H1 (cell line): ENCODE measurements at regions not wholly inside any gene's neighbourhood (a gene's known extent, or its start where the extent isn't known, plus 50 kb on each side); places are given as distances from the start of the nearest gene placed in this dataset.

Source experiments
- CTCF ChIA-PET: fragments of 300-600 bp; sonication (Branson Sonifier 250); formaldehyde crosslinking; loops from one replicate; lab custom pipeline; 2021; ENCODE audit not compliant: partially characterized antibody; lab: Charles Lee
- POLR2A ChIA-PET: fragments of 300-600 bp; sonication (Branson Sonifier 250); formaldehyde crosslinking; loops from one replicate; lab custom pipeline; 2021; ENCODE audit warnings: inconsistent platforms; ENCODE audit not compliant: partially characterized antibody; lab: Charles Lee
- DNase-seq, 2 experiments: peaks; one replicate each; pipeline versions ENCODE4 v3.0.0 to v3.0.0-alpha.2; 2010 to 2022; ENCODE audit warnings: low spot score in 2 of 2, low read depth in 1 of 2, mixed read lengths in 1 of 2
- FAIRE-seq: peaks from 2 replicates; lab custom pipeline; 2011; peaks lifted over from hg19 to GRCh38; lab: Jason Lieb, UNC
- H2AFZ ChIP-seq: 2 replicates; pipeline ENCODE4 v1.8.1; 2012; ENCODE audit warnings: low read length, inconsistent platforms
- H2AK5ac ChIP-seq: 2 replicates; pipeline ENCODE4 v1.6.1; 2013; ENCODE audit warnings: low read depth, low read length
- H2BK120ac ChIP-seq: replicated peaks from 2 replicates; pipeline ENCODE3; 2013; ENCODE audit warnings: low read depth, low read length, inconsistent platforms
- H2BK12ac ChIP-seq: 2 replicates; pipeline ENCODE4 v1.6.1; 2013; ENCODE audit warnings: low read depth, low read length
- H2BK15ac ChIP-seq: 2 replicates; pipeline ENCODE4 v1.6.1; 2013; ENCODE audit warnings: low read length
- H2BK20ac ChIP-seq: 2 replicates; pipeline ENCODE4 v1.6.1; 2013; ENCODE audit warnings: low read length
- H2BK5ac ChIP-seq: 2 replicates; pipeline ENCODE4 v1.6.1; 2013; ENCODE audit warnings: low read depth, low read length
- H3K14ac ChIP-seq: 2 replicates; pipeline ENCODE4 v1.6.1; 2013; ENCODE audit warnings: inconsistent platforms; ENCODE audit not compliant: insufficient read length
- H3K18ac ChIP-seq: 2 replicates; pipeline ENCODE4 v1.6.1; 2013; ENCODE audit warnings: low read length; ENCODE audit errors: extremely low read depth
- H3K23ac ChIP-seq: 2 replicates; pipeline ENCODE4 v1.6.1; 2013; ENCODE audit warnings: inconsistent platforms; ENCODE audit not compliant: insufficient read length
- H3K23me2 ChIP-seq: 2 replicates; pipeline ENCODE4 v1.6.1; 2013; ENCODE audit warnings: low read depth, low read length
- H3K27ac ChIP-seq: 2 replicates; pipeline ENCODE4 v1.6.1; 2011; ENCODE audit warnings: low read depth, low read length, inconsistent platforms
- H3K27me3 ChIP-seq, 4 experiments: replicated peaks in 1 of 4; 1 replicate in 1 of 4; 2 replicates in 3 of 4; pipeline versions ENCODE4 v1.6.1 to v1.8.1; 2011 to 2013; ENCODE audit warnings: low read length in 3 of 4, mild to moderate bottlenecking in 3 of 4, inconsistent platforms in 2 of 4, mixed read lengths in 2 of 4, moderate library complexity in 1 of 4; ENCODE audit not compliant: control insufficient read depth in 3 of 4, insufficient read depth in 3 of 4; ENCODE audit errors: extremely low read depth in 1 of 4
- H3K36me3 ChIP-seq, 4 experiments: 2 replicates each; pipeline versions ENCODE4 v1.6.1 to v1.8.1; 2011 to 2013; ENCODE audit warnings: mild to moderate bottlenecking in 4 of 4, low read length in 3 of 4, moderate library complexity in 2 of 4, control low read depth in 1 of 4, inconsistent platforms in 1 of 4; ENCODE audit not compliant: insufficient read depth in 4 of 4, control insufficient read depth in 2 of 4
- H3K4ac ChIP-seq: replicated peaks from 2 replicates; pipeline ENCODE3; 2013; ENCODE audit warnings: low read length, low read depth, mixed read lengths, inconsistent platforms; ENCODE audit not compliant: insufficient read length
- H3K4me1 ChIP-seq, 4 experiments: replicated peaks in 1 of 4; 1 replicate in 1 of 4; 2 replicates in 3 of 4; pipeline versions ENCODE4 v1.6.1 to v1.8.1; 2011 to 2013; ENCODE audit warnings: low read length in 3 of 4, inconsistent platforms in 2 of 4, mixed read lengths in 1 of 4; ENCODE audit not compliant: insufficient read depth in 4 of 4, control insufficient read depth in 3 of 4
- H3K4me2 ChIP-seq, 2 experiments: 2 replicates each; pipeline versions ENCODE4 v1.6.1 to v1.8.1; 2011 to 2013; ENCODE audit warnings: low read depth in 2 of 2, low read length in 2 of 2, control low read depth in 1 of 2, inconsistent platforms in 1 of 2, mild to moderate bottlenecking in 1 of 2; ENCODE audit not compliant: insufficient read depth in 1 of 2
- H3K4me3 ChIP-seq, 4 experiments: fragments of 200-600, 300-600 bp in 1 of 4; sonication (generic), shearing (Covaris generic), sonication (Bioruptor Twin) in 1 of 4; 2 replicates each; pipeline versions ENCODE4 v1.5.1 to v1.8.1; 2011 to 2016; ENCODE audit warnings: low read length in 4 of 4, low read depth in 3 of 4, control low read depth in 2 of 4, inconsistent platforms in 2 of 4, mild to moderate bottlenecking in 2 of 4, mixed read lengths in 1 of 4, moderate library complexity in 1 of 4; ENCODE audit not compliant: insufficient read depth in 2 of 4; ENCODE audit errors: extremely low read depth in 1 of 4
- H3K56ac ChIP-seq: replicated peaks from 2 replicates; pipeline ENCODE3; 2013; ENCODE audit warnings: low read depth, mild to moderate bottlenecking, mixed read lengths, low read length, inconsistent platforms; ENCODE audit not compliant: insufficient read length
- H3K79me1 ChIP-seq: 2 replicates; pipeline ENCODE4 v1.6.1; 2013; ENCODE audit warnings: low read depth, low read length, control low read depth
- H3K79me2 ChIP-seq, 2 experiments: 2 replicates each; pipeline versions ENCODE4 v1.6.1 to v1.8.1; 2012 to 2013; ENCODE audit warnings: low read length in 2 of 2, mild to moderate bottlenecking in 2 of 2, inconsistent platforms in 1 of 2; ENCODE audit not compliant: insufficient read depth in 2 of 2, control insufficient read depth in 1 of 2
- H3K9ac ChIP-seq, 4 experiments: replicated peaks in 1 of 4; 1 replicate in 1 of 4; 2 replicates in 3 of 4; pipeline versions ENCODE4 v1.6.1 to v1.8.1; 2011 to 2013; ENCODE audit warnings: low read depth in 3 of 4, low read length in 3 of 4, control low read depth in 2 of 4, mild to moderate bottlenecking in 2 of 4, moderate library complexity in 2 of 4, inconsistent platforms in 1 of 4; ENCODE audit errors: extremely low read depth in 1 of 4
- H3K9me3 ChIP-seq, 2 experiments: 2 replicates each; pipeline versions ENCODE4 v1.6.1 to v1.8.1; 2012 to 2013; ENCODE audit warnings: mild to moderate bottlenecking in 2 of 2, moderate library complexity in 2 of 2, control low read depth in 1 of 2, inconsistent platforms in 1 of 2, low read depth in 1 of 2, low read length in 1 of 2, mixed read lengths in 1 of 2; ENCODE audit not compliant: insufficient read depth in 2 of 2
- H4K20me1 ChIP-seq, 2 experiments: replicated peaks in 1 of 2; 2 replicates each; pipeline versions ENCODE3 to v1.8.1; 2011 to 2013; ENCODE audit warnings: inconsistent platforms in 2 of 2, low read length in 2 of 2, mild to moderate bottlenecking in 1 of 2; ENCODE audit not compliant: insufficient read depth in 2 of 2, control insufficient read depth in 1 of 2
- H4K5ac ChIP-seq: 2 replicates; pipeline ENCODE4 v1.6.1; 2013; ENCODE audit warnings: low read length, low read depth, mixed read lengths, inconsistent platforms; ENCODE audit not compliant: insufficient read length
- H4K8ac ChIP-seq: 2 replicates; pipeline ENCODE4 v1.8.0; 2013; ENCODE audit warnings: mild to moderate bottlenecking, moderate library complexity, low read length, inconsistent platforms; ENCODE audit not compliant: insufficient read depth; ENCODE audit errors: extremely low read depth
- H4K91ac ChIP-seq: replicated peaks from 2 replicates; pipeline ENCODE3; 2013; ENCODE audit warnings: low read length, mixed read lengths, inconsistent platforms; ENCODE audit not compliant: insufficient read length
- EGR1 ChIP-seq: IDR thresholded peaks from 2 replicates; pipeline ENCODE4 v1.6.1; 2011; ENCODE audit warnings: low read depth, low read length, borderline replicate concordance
- GTF2F1 ChIP-seq: IDR thresholded peaks from 2 replicates; pipeline ENCODE4 v1.6.1; 2012; ENCODE audit warnings: low read depth, low read length, improper control_type of control experiment, borderline replicate concordance
- NRF1 ChIP-seq: IDR thresholded peaks from 2 replicates; pipeline ENCODE4 v1.6.1; 2011; ENCODE audit warnings: mild to moderate bottlenecking, low read depth, low read length, improper control_type of control experiment
- POLR2A ChIP-seq, 2 experiments: IDR thresholded peaks; 1 replicate in 1 of 2; 2 replicates in 1 of 2; pipeline ENCODE4 v1.6.1; 2011; ENCODE audit warnings: low read depth in 2 of 2, low read length in 2 of 2, mild to moderate bottlenecking in 2 of 2; ENCODE audit errors: control extremely low read depth in 1 of 2
- SIN3A ChIP-seq, 2 experiments: IDR thresholded peaks in 1 of 2; conservative IDR thresholded peaks in 1 of 2; 2 replicates each; pipeline ENCODE4 v1.6.1; 2011 to 2012; ENCODE audit warnings: low read length in 2 of 2, improper control_type of control experiment in 1 of 2, low read depth in 1 of 2, mild to moderate bottlenecking in 1 of 2
- TAF1 ChIP-seq: IDR thresholded peaks from 2 replicates; pipeline ENCODE4 v1.6.1; 2011; ENCODE audit warnings: mild to moderate bottlenecking, low read depth, low read length
- WGBS, 2 experiments: shearing (Covaris generic) in 1 of 2; methylation state at CpG; one replicate each; pipeline versions ENCODE4 v1.1.6 to v1.1.7; 2013 to 2015; ENCODE audit warnings: low lambda C conversion rate in 2 of 2, mixed read lengths in 2 of 2, inconsistent platforms in 1 of 2, low coverage in 1 of 2, missing lambda C conversion rate in 1 of 2; ENCODE audit not compliant: insufficient replicate concordance in 2 of 2, insufficient coverage in 1 of 2, insufficient read length in 1 of 2; ENCODE audit errors: extremely low coverage in 1 of 2, missing lambda C conversion rate in 1 of 2; 5-methylcytosine and 5-hydroxymethylcytosine counted together

GRCh38 chr15:55044162-55044561 is 152.6 kb downstream of the RSL24D1 start:
- H3K27me3 ChIP-seq, result no peaks in the 10 kb centered on the region
- H3K4me2 ChIP-seq, result no peak overlapping the region
- H2BK20ac ChIP-seq, result no peak overlapping the region
- H4K8ac ChIP-seq, result no peak overlapping the region
- no peak overlapping the region for H4K5ac ChIP-seq
- no peak overlapping the region for H3K18ac ChIP-seq
- CTCF ChIA-PET, result no interaction called here
- DNase-seq (no peak), FAIRE-seq (no peak)
- H2BK12ac ChIP-seq, result no peak overlapping the region
- H2AFZ ChIP-seq, result no peak overlapping the region
- H3K79me1 ChIP-seq, result no peaks in the 10 kb centered on the region
- H3K9me3 ChIP-seq, result peaks cover 37 to 56% of the 10 kb centered on the region in 2 experiments
- H2BK5ac ChIP-seq, result no peak overlapping the region
- no peak overlapping the region for H3K23ac ChIP-seq
- H3K36me3 ChIP-seq, result no peaks in the 10 kb centered on the region
- POLR2A ChIA-PET, result no interaction called here
- H3K4me1 ChIP-seq, result no peaks in the 10 kb centered on the region
- no peaks in the 10 kb centered on the region for H3K23me2 ChIP-seq
- no peak overlapping the region for H2BK120ac ChIP-seq
- H4K20me1 ChIP-seq, result no peaks in the 10 kb centered on the region
- no peak overlapping the region for H3K4ac ChIP-seq
- no peaks in the 10 kb centered on the region for H3K79me2 ChIP-seq
- H3K14ac ChIP-seq, result no peak overlapping the region
- no peak overlapping the region for H2BK15ac ChIP-seq
- H3K27ac ChIP-seq, result no peak overlapping the region
- no peak overlapping the region for H3K56ac ChIP-seq
- no peak overlapping the region for H3K4me3 ChIP-seq
- 75% methylated on average over 2 of the region's 2 CpGs; no CpG with 5 or more reads in 1 of the 2 experiments for WGBS, 2 experiments
- H2AK5ac ChIP-seq, result no peak overlapping the region
- H3K9ac ChIP-seq, result no peak overlapping the region
- no peak overlapping the region for H4K91ac ChIP-seq
- no peak for TF ChIP-seq NRF1
- no peak for TF ChIP-seq POLR2A (IDR thresholded peaks at IDR 0.05; ENCODE audit: control extremely low read depth in 1 of 2, low read depth in 2 of 2, low read length in 2 of 2)
- TF ChIP-seq TAF1, result no peak
- no peak for TF ChIP-seq GTF2F1
- no peak for TF ChIP-seq SIN3A (conservative IDR thresholded peaks at IDR 0.05 in 1 of 2, IDR thresholded peaks at IDR 0.05 in 1 of 2; ENCODE audit: low read depth in 1 of 2, low read length in 2 of 2)
- no peak for TF ChIP-seq EGR1
